ENCODE measurements at regions not wholly inside any gene's neighbourhood (a gene's known extent, or its start where the extent isn't known, plus 50 kb on each side); places are given as distances from the start of the nearest gene placed in this dataset.

DNA sequence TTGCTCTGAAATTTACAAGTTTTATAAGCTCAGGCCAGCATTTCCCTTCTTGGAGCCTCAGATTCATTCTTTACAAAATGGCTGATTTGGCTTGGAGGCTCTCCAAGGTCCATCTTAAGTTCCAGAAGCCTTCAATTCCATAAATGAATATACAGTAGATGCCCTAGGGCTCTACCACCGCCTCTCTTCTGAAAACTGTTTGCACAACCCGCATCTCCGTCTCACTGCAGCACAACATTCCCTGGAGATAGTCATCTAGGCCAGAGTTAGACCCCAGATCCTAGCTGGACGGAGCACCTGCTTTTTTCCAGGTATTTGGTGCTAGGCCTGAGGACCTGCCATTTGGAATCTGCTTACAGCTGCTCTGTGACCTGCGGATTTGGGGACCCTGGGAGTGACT, 50.5 kb upstream of the NRP1 start:
- Histone ChIP-seq H3K4me2 (ENCODE audit: extremely low read depth, insufficient read depth, low read length) (no peak overlapping the region), H3K4me3 (replicated peaks in 1 of 4; ENCODE audit: control extremely low read depth in 1 of 4, insufficient read depth in 1 of 4, low read depth in 3 of 4, low read length in 4 of 4) (no peak overlapping the region), H2AFZ (ENCODE audit: low read length) (no peak overlapping the region), H3K27me3 (ENCODE audit: control insufficient read depth, insufficient read depth, low read length) (no peaks in the 10 kb centered on the region), H3K9ac (ENCODE audit: insufficient read depth, low read length) (no peak overlapping the region), H3K4me1 (ENCODE audit: control insufficient read depth, extremely low read depth, insufficient read depth, low read length) (peaks cover 12% of the 10 kb centered on the region), H3K9me3 (ENCODE audit: control insufficient read depth, insufficient read depth, low read depth, low read length) (no peaks in the 10 kb centered on the region), H3K36me3 (ENCODE audit: control insufficient read depth, insufficient read depth, low read length) (no peaks in the 10 kb centered on the region), H3K79me2 (ENCODE audit: control insufficient read depth, insufficient read depth, low read length) (no peaks in the 10 kb centered on the region), H3K27ac (ENCODE audit: insufficient read depth, low read length) (no peak overlapping the region), H4K20me1 (ENCODE audit: control insufficient read depth, extremely low read depth, insufficient read depth, low read length) (no peaks in the 10 kb centered on the region)
- no peak for TF ChIP-seq EZH2 (IDR thresholded peaks at IDR 0.05; ENCODE audit: low read length, missing control alignments)
- DNase-seq (ENCODE audit: low read depth in 2 of 2), result no peak
